A673 (cell line): ENCODE measurements at regions not wholly inside any gene's neighbourhood (a gene's known extent, or its start where the extent isn't known, plus 50 kb on each side); places are given as distances from the start of the nearest gene placed in this dataset.

ENCODE experiments used
- BruUV-seq: library from RNA; stranded (reverse); fragments of 400-500 nt; replicated peaks from 2 replicates; lab custom pipeline; 2021; lab: Mats Ljungman, UMichigan
- CTCF ChIA-PET: fragments of 300-600 bp; sonication (Branson Sonifier 250); formaldehyde crosslinking; loops from one replicate; lab custom pipeline; 2022; ENCODE audit warnings: antibody characterized with exemption; lab: Charles Lee
- POLR2A ChIA-PET: fragments of 300-600 bp; sonication (Branson Sonifier 250); formaldehyde crosslinking; loops from one replicate; lab custom pipeline; 2022; ENCODE audit warnings: antibody characterized with exemption; ENCODE audit not compliant: low non-redundant PET; lab: Charles Lee
- DNase-seq: peaks from one replicate; pipeline ENCODE4 v3.0.0-alpha.2; 2015; ENCODE audit warnings: low spot score
- H3K27ac ChIP-seq: fragments of 200-600 bp; sonication (generic); 2 replicates; pipeline ENCODE4 v1.5.1; 2016; ENCODE audit warnings: mixed run types, low read depth, mild to moderate bottlenecking, mixed read lengths, antibody characterized with exemption, low read length; ENCODE audit not compliant: poor library complexity, severe bottlenecking
- H3K27me3 ChIP-seq: fragments of 200-600 bp; sonication (generic); replicated peaks from 2 replicates; pipeline ENCODE4 v1.6.1; 2017; ENCODE audit warnings: mixed run types, low read depth, mild to moderate bottlenecking, mixed read lengths, antibody characterized with exemption, low read length; ENCODE audit not compliant: insufficient read depth, poor library complexity
- H3K36me3 ChIP-seq: fragments of 200-600 bp; sonication (generic); 2 replicates; pipeline ENCODE4 v1.6.1; 2016; ENCODE audit warnings: mixed run types, mild to moderate bottlenecking, mixed read lengths, antibody characterized with exemption, low read length; ENCODE audit not compliant: insufficient read depth, poor library complexity, severe bottlenecking
- H3K4me1 ChIP-seq: fragments of 200-600 bp; sonication (generic); 2 replicates; pipeline ENCODE4 v1.6.1; 2017; ENCODE audit warnings: mixed run types, mild to moderate bottlenecking, mixed read lengths, antibody characterized with exemption, low read length; ENCODE audit not compliant: insufficient read depth, poor library complexity, severe bottlenecking
- H3K4me3 ChIP-seq: fragments of 200-600 bp; sonication (generic); 2 replicates; pipeline ENCODE4 v1.5.1; 2016; ENCODE audit warnings: low read depth, mixed run types, mild to moderate bottlenecking, mixed read lengths, low read length; ENCODE audit not compliant: poor library complexity, severe bottlenecking
- H3K9me3 ChIP-seq: fragments of 200-600 bp; sonication (generic); 2 replicates; pipeline ENCODE4 v1.6.1; 2016; ENCODE audit warnings: mixed run types, low read depth, mild to moderate bottlenecking, mixed read lengths, antibody characterized with exemption, low read length; ENCODE audit not compliant: poor library complexity, severe bottlenecking
- CTCF ChIP-seq: fragments of 300-800, 200-600 bp; sonication (generic); conservative IDR thresholded peaks from 2 replicates; pipeline ENCODE4 v1.5.1; 2017; ENCODE audit warnings: low read depth, mild to moderate bottlenecking, antibody characterized with exemption, low read length, moderate library complexity, mixed read lengths
- EZH2 ChIP-seq: fragments of 200-600 bp; sonication (generic); IDR thresholded peaks from 2 replicates; pipeline ENCODE4 v1.6.1; 2017; ENCODE audit warnings: borderline replicate concordance, low read depth, mild to moderate bottlenecking, mixed read lengths, antibody characterized with exemption, low read length; ENCODE audit not compliant: poor library complexity, severe bottlenecking
- intact Hi-C: fragments of 100-400 bp; cut with micrococcal nuclease; formaldehyde crosslinking; loops from one replicate; pipeline ENCODE4 v1.10.0; 2022; ENCODE audit not compliant: unreplicated experiment

DNA sequence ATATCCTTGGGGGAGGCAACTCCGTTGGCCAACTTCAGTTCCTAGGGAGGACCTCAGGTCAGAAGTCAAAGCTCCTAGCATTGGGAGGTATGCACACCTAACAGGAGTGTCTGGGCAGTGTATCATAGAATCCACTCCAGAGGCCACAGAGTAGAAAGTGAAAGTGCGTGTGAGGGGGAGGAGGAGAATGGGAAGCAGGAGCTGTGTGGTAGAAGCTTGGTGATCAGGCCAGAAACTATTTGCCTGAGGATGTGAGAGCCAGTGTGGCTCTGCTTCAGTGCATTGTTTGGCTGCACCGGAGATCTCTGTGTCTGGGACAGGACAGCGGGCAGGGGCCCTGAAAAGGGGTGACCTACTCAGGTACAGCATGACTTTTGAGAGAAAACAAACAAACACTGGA lies 557.4 kb upstream of the VSTM2A start:
- H3K4me3 ChIP-seq, result no peak overlapping the region
- CTCF ChIA-PET, result no interaction called here
- intact Hi-C loops, result no loop called here

DNA sequence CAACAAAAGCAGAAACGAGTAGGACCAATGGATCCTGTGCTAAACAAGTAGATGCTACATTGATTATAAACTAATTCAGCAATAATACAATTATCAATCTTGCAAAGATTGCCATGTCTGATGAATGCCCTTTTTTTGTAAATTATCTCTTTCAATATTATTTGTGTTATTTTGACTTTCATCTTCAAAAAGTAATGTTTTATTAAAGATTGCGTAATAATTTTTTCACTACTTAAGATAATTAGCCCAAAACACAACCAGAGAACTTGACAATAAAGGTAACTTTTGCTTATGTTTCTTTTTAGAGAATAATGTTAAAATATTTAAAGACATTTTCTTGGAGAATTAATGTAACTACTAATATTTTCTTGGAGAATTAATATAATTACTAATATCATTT lies 553.8 kb upstream of the VSTM2A start:
- H3K36me3 ChIP-seq, result no peaks in the 10 kb centered on the region
- CTCF ChIA-PET, result no interaction called here
- no peaks in the 10 kb centered on the region for H3K27me3 ChIP-seq
- no peaks in the 10 kb centered on the region for H3K4me1 ChIP-seq
- POLR2A ChIA-PET, result no interaction called here
- DNase-seq, result no peak
- no peak overlapping the region for H3K27ac ChIP-seq
- no TSS peak for BruUV-seq
- H3K4me3 ChIP-seq, result no peak overlapping the region
- H3K9me3 ChIP-seq, result peaks cover 42% of the 10 kb centered on the region
- TF ChIP-seq CTCF (no peak), EZH2 (no peak)
- intact Hi-C loops, result no loop called here

More for the DNA sequence above, 557.4 kb upstream of the VSTM2A start:
- H3K36me3 ChIP-seq, result no peaks in the 10 kb centered on the region
- no peak overlapping the region for H3K27ac ChIP-seq
- no TSS peak for BruUV-seq
- peaks cover 49% of the 10 kb centered on the region for H3K9me3 ChIP-seq
- POLR2A ChIA-PET, result no interaction called here
- H3K4me1 ChIP-seq, result no peaks in the 10 kb centered on the region
- TF ChIP-seq CTCF, result no peak
- TF ChIP-seq EZH2, result no peak
- no peak for DNase-seq
- no peaks in the 10 kb centered on the region for H3K27me3 ChIP-seq

DNA sequence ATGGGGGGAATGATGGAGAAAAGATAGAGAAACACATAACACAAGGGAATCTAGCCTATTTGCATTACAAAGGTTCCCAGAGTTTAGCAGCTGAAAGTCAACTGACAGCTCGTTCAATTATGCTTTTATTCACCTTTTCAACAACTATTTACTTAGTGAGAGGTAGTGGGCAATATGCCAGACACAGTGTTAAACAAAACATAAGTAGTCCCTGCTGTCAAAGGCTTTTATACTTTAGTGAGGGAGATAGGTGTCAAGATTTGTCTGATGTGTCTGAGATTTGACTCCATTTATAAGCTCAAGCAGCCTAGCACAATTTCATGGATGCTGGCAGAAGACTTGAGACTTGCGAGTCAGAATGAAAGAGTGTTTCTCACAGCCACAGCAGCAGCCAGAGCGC lies 549.0 kb upstream of the VSTM2A start:
- BruUV-seq, result no TSS peak
- DNase-seq, result no peak
- H3K9me3 ChIP-seq, result peaks cover 40% of the 10 kb centered on the region
- no peak overlapping the region for H3K4me3 ChIP-seq
- no peaks in the 10 kb centered on the region for H3K27me3 ChIP-seq
- no peak overlapping the region for H3K27ac ChIP-seq
- no peaks in the 10 kb centered on the region for H3K36me3 ChIP-seq
- ChIA-PET POLR2A (no interaction called here), CTCF (no interaction called here)
- no peaks in the 10 kb centered on the region for H3K4me1 ChIP-seq
- intact Hi-C loops, result no loop called here
- TF ChIP-seq EZH2, result no peak
- no peak for TF ChIP-seq CTCF
